CD4-positive, alpha-beta T cell (primary cell): ENCODE measurements at regions not wholly inside any gene's neighbourhood (a gene's known extent, or its start where the extent isn't known, plus 50 kb on each side); places are given as distances from the start of the nearest gene placed in this dataset.
"Not testable (repeated sequence)": the region's sequence is repeated elsewhere in the genome, so short reads cannot be mapped to it uniquely, and the experiment has no call there.

Experiments
- ATAC-seq: fragments of 200-7000 bp; cut with Tn5 transposase; one replicate; pipeline ENCODE4 v1.10.0; 2022; ENCODE audit warnings: mild to moderate bottlenecking; ENCODE audit not compliant: poor library complexity
- CTCF ChIA-PET: fragments of 350-600 bp; sonication (Branson Sonifier 250); formaldehyde crosslinking; loops from one replicate; lab custom pipeline; 2021; ENCODE audit warnings: antibody characterized with exemption, inconsistent platforms; lab: Charles Lee
- POLR2A ChIA-PET: fragments of 350-600 bp; sonication (Branson Sonifier 250); formaldehyde crosslinking; loops from one replicate; lab custom pipeline; 2021; ENCODE audit warnings: antibody characterized with exemption, inconsistent platforms; lab: Charles Lee
- DNase-seq, 14 experiments: peaks; one replicate each; pipeline ENCODE4 v3.0.0-alpha.2; 2013 to 2020; ENCODE audit warnings: mixed read lengths in 2 of 14
- H3K27ac ChIP-seq, 2 donors: one replicate each; pipeline versions ENCODE4 v1.5.1 to v1.7.0; 2013; ENCODE audit warnings: low read length in 2 of 2, low read depth in 1 of 2, mild to moderate bottlenecking in 1 of 2
- H3K27me3 ChIP-seq, 2 experiments: 1 replicate in 1 of 2; 2 replicates in 1 of 2; pipeline versions ENCODE4 v1.6.1 to v1.7.0; 2013; ENCODE audit warnings: low read length in 2 of 2, control low read depth in 1 of 2, mild to moderate bottlenecking in 1 of 2, moderate library complexity in 1 of 2; ENCODE audit not compliant: insufficient read depth in 2 of 2, control insufficient read depth in 1 of 2
- H3K36me3 ChIP-seq: one replicate; pipeline ENCODE4 v1.6.1; 2013; ENCODE audit warnings: low read length, control low read depth; ENCODE audit not compliant: insufficient read depth
- H3K4me1 ChIP-seq: one replicate; pipeline ENCODE4 v1.6.1; 2013; ENCODE audit warnings: low read length, control low read depth; ENCODE audit not compliant: insufficient read depth
- H3K4me3 ChIP-seq: one replicate; pipeline ENCODE4 v1.5.1; 2013; ENCODE audit warnings: mild to moderate bottlenecking, low read length, moderate library complexity
- H3K9me3 ChIP-seq, 2 experiments: 1 replicate in 1 of 2; 2 replicates in 1 of 2; pipeline versions ENCODE4 v1.6.1 to v1.7.0; 2013; ENCODE audit warnings: low read length in 2 of 2, mild to moderate bottlenecking in 2 of 2, control low read depth in 1 of 2, moderate library complexity in 1 of 2; ENCODE audit not compliant: control insufficient read depth in 1 of 2, insufficient read depth in 1 of 2
- H3K27ac Mint-ChIP-seq: one replicate; pipeline ENCODE4 v1.8.0; 2020; ENCODE audit warnings: mixed read lengths
- H3K27me3 Mint-ChIP-seq: one replicate; pipeline ENCODE4 v1.8.0; 2021; ENCODE audit warnings: mixed read lengths
- H3K36me3 Mint-ChIP-seq: one replicate; pipeline ENCODE4 v1.8.0; 2021; ENCODE audit warnings: low read depth, mixed read lengths
- H3K4me1 Mint-ChIP-seq: one replicate; pipeline ENCODE4 v1.8.0; 2021; ENCODE audit warnings: low read depth, mixed read lengths
- H3K4me3 Mint-ChIP-seq: one replicate; pipeline ENCODE4 v1.8.0; 2020; ENCODE audit warnings: mild to moderate bottlenecking, mixed read lengths
- H3K9me3 Mint-ChIP-seq: one replicate; pipeline ENCODE4 v1.8.0; 2020; ENCODE audit warnings: mixed read lengths
- CTCF ChIP-seq: fragments of 200-600 bp; IDR thresholded peaks from one replicate; pipeline ENCODE4 v1.8.0; 2022; ENCODE audit warnings: antibody characterized with exemption, mild to moderate bottlenecking
- intact Hi-C, 2 experiments: fragments of 100-400 bp; cut with DNase I in 1 of 2; cut with micrococcal nuclease in 1 of 2; formaldehyde crosslinking; loops; one replicate each; pipeline versions ENCODE4 v1.15.1 to v1.9.0; 2023 to 2025; cut with DNase I, micrococcal nuclease

GRCh38 chr7:57774300-57774699 lies 324.3 kb downstream of the ZNF716 start:
- no peak overlapping the region for H3K4me3 Mint-ChIP-seq
- H3K4me1 ChIP-seq: no peaks in the 10 kb centered on the region
- H3K27me3 ChIP-seq: no peaks in the 10 kb centered on the region
- no peak overlapping the region for H3K27ac ChIP-seq
- intact Hi-C loops: no loop called here
- DNase-seq (no peak), ATAC-seq (no peak)
- H3K9me3 Mint-ChIP-seq: peaks cover 11% of the 10 kb centered on the region
- H3K9me3 ChIP-seq: peaks cover 0 to 78% of the 10 kb centered on the region in 2 experiments
- H3K36me3 Mint-ChIP-seq: no peaks in the 10 kb centered on the region
- H3K36me3 ChIP-seq: no peaks in the 10 kb centered on the region
- CTCF ChIA-PET: no interaction called here
- POLR2A ChIA-PET: no interaction called here
- no peak overlapping the region for H3K4me3 ChIP-seq
- H3K27ac Mint-ChIP-seq: no peak overlapping the region
- H3K4me1 Mint-ChIP-seq: no peaks in the 10 kb centered on the region
- TF ChIP-seq CTCF: no peak
- H3K27me3 Mint-ChIP-seq: no peaks in the 10 kb centered on the region

GRCh38 chr7:57775396-57776088 lies 325.6 kb downstream of the ZNF716 start:
- Mint-ChIP-seq H3K27ac (no peak overlapping the region), H3K36me3 (no peaks in the 10 kb centered on the region), H3K9me3 (peaks cover 10% of the 10 kb centered on the region), H3K27me3 (no peaks in the 10 kb centered on the region), H3K4me1 (no peaks in the 10 kb centered on the region), H3K4me3 (no peak overlapping the region)
- CTCF ChIA-PET: no interaction called here
- no peaks in the 10 kb centered on the region for H3K27me3 ChIP-seq
- no peak for DNase-seq
- POLR2A ChIA-PET: no interaction called here
- no peak for TF ChIP-seq CTCF
- no peak for ATAC-seq
- H3K9me3 ChIP-seq: peaks cover 0 to 65% of the 10 kb centered on the region in 2 experiments
- H3K4me3 ChIP-seq: no peak overlapping the region
- no peaks in the 10 kb centered on the region for H3K36me3 ChIP-seq
- no peaks in the 10 kb centered on the region for H3K4me1 ChIP-seq
- H3K27ac ChIP-seq: no peak overlapping the region
- intact Hi-C loops: no loop called here

GRCh38 chr7:57776136-57776856 lies 326.3 kb downstream of the ZNF716 start:
- H3K9me3 Mint-ChIP-seq, H3K4me3 ChIP-seq, ATAC-seq, H3K27me3 ChIP-seq, H3K36me3 ChIP-seq, H3K36me3 Mint-ChIP-seq, POLR2A ChIA-PET, CTCF ChIA-PET, DNase-seq, intact Hi-C loops, H3K27ac ChIP-seq, H3K4me1 Mint-ChIP-seq, H3K4me3 Mint-ChIP-seq, H3K4me1 ChIP-seq, H3K27me3 Mint-ChIP-seq, H3K27ac Mint-ChIP-seq: not testable (repeated sequence)
- H3K9me3 ChIP-seq: peaks cover 0 to 59% of the 10 kb centered on the region in 2 experiments
